ENCODE measurements at regions not wholly inside any gene's neighbourhood (a gene's known extent, or its start where the extent isn't known, plus 50 kb on each side); places are given as distances from the start of the nearest gene placed in this dataset.

- no peaks in the 10 kb centered on the region for H3K36me3 ChIP-seq (ENCODE audit: control insufficient read depth in 2 of 3, insufficient read depth in 3 of 3, low read length in 3 of 3)
- no peak for DNase-seq
- TF ChIP-seq CTCF (IDR thresholded peaks at IDR 0.05; ENCODE audit: borderline replicate concordance, extremely low read depth, insufficient read depth): no peak
- intact Hi-C loops (cut with DNase I): no loop called here
- H3K27me3 ChIP-seq (ENCODE audit: control insufficient read depth, insufficient read depth, low read length): no peaks in the 10 kb centered on the region
- H3K4me1 ChIP-seq (ENCODE audit: control insufficient read depth in 2 of 3, insufficient read depth in 2 of 3, low read depth in 1 of 3, low read length in 3 of 3): no peaks in the 10 kb centered on the region
- no peak for FAIRE-seq
- no peak overlapping the region for H3K4me3 ChIP-seq (ENCODE audit: low read length in 3 of 3)
- no peaks in the 10 kb centered on the region for H3K9me3 ChIP-seq (ENCODE audit: control insufficient read depth in 2 of 3, insufficient read depth in 1 of 3, low read length in 3 of 3)
- no peak overlapping the region for H3K9ac ChIP-seq (ENCODE audit: low read length in 3 of 3)
- H3K27ac ChIP-seq (ENCODE audit: low read depth in 2 of 2, low read length in 2 of 2): no peak overlapping the region
Observed at GRCh38 chr9:106052735-106053134, 358.4 kb downstream of the TMEM38B start.

- DNase-seq: no peak
- Histone ChIP-seq H3K27me3 (ENCODE audit: control insufficient read depth, insufficient read depth, low read length) (no peaks in the 10 kb centered on the region), H3K4me3 (ENCODE audit: low read length in 3 of 3) (no peak overlapping the region), H3K27ac (ENCODE audit: low read depth in 2 of 2, low read length in 2 of 2) (no peak overlapping the region), H3K9me3 (ENCODE audit: control insufficient read depth in 2 of 3, insufficient read depth in 1 of 3, low read length in 3 of 3) (no peaks in the 10 kb centered on the region), H3K36me3 (ENCODE audit: control insufficient read depth in 2 of 3, insufficient read depth in 3 of 3, low read length in 3 of 3) (no peaks in the 10 kb centered on the region), H3K9ac (ENCODE audit: low read length in 3 of 3) (no peak overlapping the region), H3K4me1 (ENCODE audit: control insufficient read depth in 2 of 3, insufficient read depth in 2 of 3, low read depth in 1 of 3, low read length in 3 of 3) (no peaks in the 10 kb centered on the region)
- intact Hi-C loops (cut with DNase I): no loop called here
- no peak for TF ChIP-seq CTCF (IDR thresholded peaks at IDR 0.05; ENCODE audit: borderline replicate concordance, extremely low read depth, insufficient read depth)
- FAIRE-seq: no peak
Observed at GRCh38 chr9:106056328-106056727, 362.0 kb downstream of the TMEM38B start.

- FAIRE-seq: no peak
- intact Hi-C loops (cut with DNase I): no loop called here
- H3K4me1 ChIP-seq (ENCODE audit: control insufficient read depth in 2 of 3, insufficient read depth in 2 of 3, low read depth in 1 of 3, low read length in 3 of 3): no peaks in the 10 kb centered on the region
- TF ChIP-seq CTCF (IDR thresholded peaks at IDR 0.05; ENCODE audit: borderline replicate concordance, extremely low read depth, insufficient read depth): no peak
- H3K27ac ChIP-seq (ENCODE audit: low read depth in 2 of 2, low read length in 2 of 2): no peak overlapping the region
- peak in 1 of 5 donors; percentile 69 for DNase-seq
- no peak overlapping the region for H3K9ac ChIP-seq (ENCODE audit: low read length in 3 of 3)
- H3K27me3 ChIP-seq (ENCODE audit: control insufficient read depth, insufficient read depth, low read length): no peaks in the 10 kb centered on the region
- no peaks in the 10 kb centered on the region for H3K9me3 ChIP-seq (ENCODE audit: control insufficient read depth in 2 of 3, insufficient read depth in 1 of 3, low read length in 3 of 3)
- H3K36me3 ChIP-seq (ENCODE audit: control insufficient read depth in 2 of 3, insufficient read depth in 3 of 3, low read length in 3 of 3): no peaks in the 10 kb centered on the region
- no peak overlapping the region for H3K4me3 ChIP-seq (ENCODE audit: low read length in 3 of 3)
Observed at GRCh38 chr9:106058460-106058859, 364.1 kb downstream of the TMEM38B start.

GRCh38 chr9:106059886-106060285, 365.5 kb downstream of the TMEM38B start:
- Histone ChIP-seq H3K9ac (ENCODE audit: low read length in 3 of 3) (no peak overlapping the region), H3K27me3 (ENCODE audit: control insufficient read depth, insufficient read depth, low read length) (no peaks in the 10 kb centered on the region), H3K4me3 (ENCODE audit: low read length in 3 of 3) (no peak overlapping the region), H3K36me3 (ENCODE audit: control insufficient read depth in 2 of 3, insufficient read depth in 3 of 3, low read length in 3 of 3) (no peaks in the 10 kb centered on the region), H3K27ac (ENCODE audit: low read depth in 2 of 2, low read length in 2 of 2) (no peak overlapping the region), H3K4me1 (ENCODE audit: control insufficient read depth in 2 of 3, insufficient read depth in 2 of 3, low read depth in 1 of 3, low read length in 3 of 3) (no peaks in the 10 kb centered on the region), H3K9me3 (ENCODE audit: control insufficient read depth in 2 of 3, insufficient read depth in 1 of 3, low read length in 3 of 3) (no peaks in the 10 kb centered on the region)
- DNase-seq: no peak
- no peak for TF ChIP-seq CTCF (IDR thresholded peaks at IDR 0.05; ENCODE audit: borderline replicate concordance, extremely low read depth, insufficient read depth)
- intact Hi-C loops (cut with DNase I): no loop called here
- no peak for FAIRE-seq

Measured in kidney (tissue), 13 donors.